ENCODE measurements at regions not wholly inside any gene's neighbourhood (a gene's known extent, or its start where the extent isn't known, plus 50 kb on each side); places are given as distances from the start of the nearest gene placed in this dataset.
"Not testable (repeated sequence)": the region's sequence is repeated elsewhere in the genome, so short reads cannot be mapped to it uniquely, and the experiment has no call there.

DNA sequence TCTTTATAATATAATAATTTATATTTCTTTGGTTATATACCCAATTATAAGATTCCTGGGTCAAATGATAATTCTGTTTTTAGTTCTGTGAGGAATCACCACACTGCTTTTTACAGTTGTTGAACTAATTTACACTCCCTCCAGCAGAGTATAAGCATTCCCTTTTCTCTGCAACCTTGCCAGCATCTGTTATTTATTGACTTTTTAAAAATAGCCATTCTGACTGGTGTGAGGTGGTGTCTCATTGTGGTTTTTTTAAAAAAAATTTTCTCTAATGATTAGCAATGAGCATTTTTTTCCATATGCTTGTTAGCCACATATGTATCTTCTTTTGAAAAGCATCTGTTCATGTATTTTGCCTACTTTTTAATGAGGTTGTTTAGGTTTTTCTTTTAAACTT is 122.2 kb downstream of the ZNF486 start:
- Histone ChIP-seq H3K4me3 (ENCODE audit: low read depth, low read length) (no peak overlapping the region), H3K9me3 (no peaks in the 10 kb centered on the region)

DNA sequence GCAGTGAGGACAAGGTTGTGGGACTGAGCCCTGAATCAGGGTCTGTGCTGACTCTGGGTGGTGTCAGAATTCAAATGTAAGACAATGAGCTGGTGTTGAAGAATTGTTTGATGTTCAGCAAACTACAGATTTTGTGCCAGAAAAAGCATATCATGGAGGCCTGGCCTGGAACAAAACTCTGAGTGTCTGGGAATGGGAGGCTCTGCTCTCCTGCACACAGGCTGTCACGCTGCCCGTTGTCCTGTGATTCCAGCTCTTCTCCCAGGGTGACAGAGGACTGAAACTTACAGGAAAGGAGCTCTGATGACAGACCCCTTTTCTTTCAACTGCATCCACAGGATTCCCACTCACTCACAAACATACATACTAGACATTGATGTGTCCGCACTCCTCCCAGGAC is 120.1 kb downstream of the ZNF486 start:
- Histone ChIP-seq H3K9me3 (no peaks in the 10 kb centered on the region), H3K36me3 (no peaks in the 10 kb centered on the region)
- TF ChIP-seq, protein P1, sequence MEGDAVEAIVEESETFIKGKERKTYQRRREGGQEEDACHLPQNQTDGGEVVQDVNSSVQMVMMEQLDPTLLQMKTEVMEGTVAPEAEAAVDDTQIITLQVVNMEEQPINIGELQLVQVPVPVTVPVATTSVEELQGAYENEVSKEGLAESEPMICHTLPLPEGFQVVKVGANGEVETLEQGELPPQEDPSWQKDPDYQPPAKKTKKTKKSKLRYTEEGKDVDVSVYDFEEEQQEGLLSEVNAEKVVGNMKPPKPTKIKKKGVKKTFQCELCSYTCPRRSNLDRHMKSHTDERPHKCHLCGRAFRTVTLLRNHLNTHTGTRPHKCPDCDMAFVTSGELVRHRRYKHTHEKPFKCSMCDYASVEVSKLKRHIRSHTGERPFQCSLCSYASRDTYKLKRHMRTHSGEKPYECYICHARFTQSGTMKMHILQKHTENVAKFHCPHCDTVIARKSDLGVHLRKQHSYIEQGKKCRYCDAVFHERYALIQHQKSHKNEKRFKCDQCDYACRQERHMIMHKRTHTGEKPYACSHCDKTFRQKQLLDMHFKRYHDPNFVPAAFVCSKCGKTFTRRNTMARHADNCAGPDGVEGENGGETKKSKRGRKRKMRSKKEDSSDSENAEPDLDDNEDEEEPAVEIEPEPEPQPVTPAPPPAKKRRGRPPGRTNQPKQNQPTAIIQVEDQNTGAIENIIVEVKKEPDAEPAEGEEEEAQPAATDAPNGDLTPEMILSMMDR (IDR thresholded peaks at IDR 0.05; ENCODE audit: low read depth, low read length), result no peak

More for the DNA sequence above, 122.2 kb downstream of the ZNF486 start:
- no peak for DNase-seq
- Histone ChIP-seq H3K36me3 (no peaks in the 10 kb centered on the region), H3K4me1 (no peaks in the 10 kb centered on the region), H3K27me3 (no peaks in the 10 kb centered on the region)
- TF ChIP-seq, protein P1 (IDR thresholded peaks at IDR 0.05; ENCODE audit: low read depth, low read length), result no peak

DNA sequence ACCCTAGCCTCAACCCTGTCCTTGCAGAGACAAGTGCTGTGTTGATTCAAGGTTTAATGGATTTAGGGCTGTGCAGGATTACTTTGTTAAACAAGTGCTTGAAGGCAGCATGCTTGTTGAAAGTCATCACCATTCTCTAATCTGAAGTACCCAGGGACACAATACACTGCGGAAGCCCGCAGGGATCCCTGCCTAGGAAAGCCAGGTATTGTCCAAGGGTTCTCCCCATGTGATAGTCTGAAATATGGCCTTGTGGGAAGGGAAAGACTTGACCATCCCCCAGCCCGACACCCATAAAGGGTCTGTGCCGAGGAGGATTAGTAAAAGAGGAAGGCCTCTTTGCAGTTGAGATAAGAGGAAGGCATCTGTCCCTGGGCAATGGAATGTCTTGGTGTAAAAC is 118.9 kb downstream of the ZNF486 start:
- DNase-seq; H3K4me3 ChIP-seq (ENCODE audit: low read depth, low read length); H3K36me3 ChIP-seq; H3K27me3 ChIP-seq; H3K4me1 ChIP-seq; H3K9me3 ChIP-seq: not testable (repeated sequence)

More for the DNA sequence above, 120.1 kb downstream of the ZNF486 start:
- Histone ChIP-seq H3K4me3 (ENCODE audit: low read depth, low read length) (no peak overlapping the region), H3K4me1 (no peaks in the 10 kb centered on the region), H3K27me3 (no peaks in the 10 kb centered on the region)
- DNase-seq, result no peak

DNA sequence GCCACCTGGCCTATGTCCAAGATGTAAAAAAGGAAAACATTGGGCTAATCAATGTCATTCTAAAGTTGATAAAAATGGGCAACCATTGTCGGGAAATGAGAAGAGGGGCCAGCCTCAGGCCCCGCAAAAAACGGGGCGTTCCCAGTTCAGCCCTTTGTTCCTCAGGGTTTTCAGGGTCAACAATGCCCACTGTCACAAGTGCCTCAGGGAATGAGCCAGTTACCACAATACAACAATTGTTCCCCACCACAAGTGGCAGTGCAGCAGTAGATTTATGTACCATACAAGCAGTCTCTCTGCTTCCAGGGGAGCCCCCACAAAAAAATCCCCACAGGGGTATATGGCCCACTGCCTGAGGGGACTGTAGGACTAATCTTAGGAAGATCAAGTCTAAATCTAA is 112.5 kb downstream of the ZNF486 start:
- TF ChIP-seq, protein P1 (IDR thresholded peaks at IDR 0.05; ENCODE audit: low read depth, low read length), result no peak
- Histone ChIP-seq H3K36me3 (no peaks in the 10 kb centered on the region), H3K4me1 (no peaks in the 10 kb centered on the region), H3K9me3 (no peaks in the 10 kb centered on the region), H3K4me3 (ENCODE audit: low read depth, low read length) (no peak overlapping the region), H3K27me3 (no peaks in the 10 kb centered on the region)
- DNase-seq, result no peak

DNA sequence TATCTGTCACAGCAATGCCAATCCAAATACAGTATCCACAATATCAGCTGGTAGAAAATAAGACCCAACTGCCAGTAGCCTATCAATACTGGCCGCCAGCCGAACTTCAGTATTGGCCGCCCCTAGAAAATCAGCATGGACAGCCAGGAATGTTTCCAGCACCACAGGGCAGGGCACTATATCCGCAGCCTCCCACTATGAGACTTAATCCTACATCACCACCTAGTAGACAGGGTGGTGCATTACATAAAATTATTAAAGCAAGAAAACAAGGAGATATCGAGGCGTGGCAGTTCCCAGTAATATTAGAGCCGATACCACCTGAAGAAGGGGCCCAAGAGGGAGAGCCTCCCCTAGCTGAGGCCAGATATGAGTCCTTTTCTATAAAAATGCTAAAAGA is 111.3 kb downstream of the ZNF486 start:
- Histone ChIP-seq H3K36me3 (no peaks in the 10 kb centered on the region), H3K4me1 (no peaks in the 10 kb centered on the region), H3K9me3 (no peaks in the 10 kb centered on the region), H3K4me3 (ENCODE audit: low read depth, low read length) (no peak overlapping the region), H3K27me3 (no peaks in the 10 kb centered on the region)
- no peak for DNase-seq
- TF ChIP-seq, protein P1 (IDR thresholded peaks at IDR 0.05; ENCODE audit: low read depth, low read length), result no peak

DNA sequence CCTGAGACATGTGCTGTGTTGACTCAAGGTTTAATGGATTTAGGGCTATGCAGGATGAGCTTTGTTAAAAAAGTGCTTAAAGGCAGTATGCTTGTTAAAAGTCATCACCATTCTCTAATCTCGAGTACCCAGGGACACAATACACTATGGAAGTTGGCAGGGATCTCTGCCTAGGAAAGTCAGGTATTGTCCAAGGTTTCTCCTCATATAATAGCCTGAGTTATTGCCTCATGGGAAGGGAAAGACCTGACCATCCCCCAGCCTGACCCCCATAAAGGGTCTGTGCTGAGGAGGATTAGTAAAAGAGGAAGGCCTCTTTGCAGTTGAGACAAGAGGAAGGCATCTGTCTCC is 109.7 kb downstream of the ZNF486 start:
- H3K4me3 ChIP-seq (ENCODE audit: low read depth, low read length); H3K36me3 ChIP-seq; H3K9me3 ChIP-seq; H3K4me1 ChIP-seq; DNase-seq; H3K27me3 ChIP-seq: not testable (repeated sequence)

DNA sequence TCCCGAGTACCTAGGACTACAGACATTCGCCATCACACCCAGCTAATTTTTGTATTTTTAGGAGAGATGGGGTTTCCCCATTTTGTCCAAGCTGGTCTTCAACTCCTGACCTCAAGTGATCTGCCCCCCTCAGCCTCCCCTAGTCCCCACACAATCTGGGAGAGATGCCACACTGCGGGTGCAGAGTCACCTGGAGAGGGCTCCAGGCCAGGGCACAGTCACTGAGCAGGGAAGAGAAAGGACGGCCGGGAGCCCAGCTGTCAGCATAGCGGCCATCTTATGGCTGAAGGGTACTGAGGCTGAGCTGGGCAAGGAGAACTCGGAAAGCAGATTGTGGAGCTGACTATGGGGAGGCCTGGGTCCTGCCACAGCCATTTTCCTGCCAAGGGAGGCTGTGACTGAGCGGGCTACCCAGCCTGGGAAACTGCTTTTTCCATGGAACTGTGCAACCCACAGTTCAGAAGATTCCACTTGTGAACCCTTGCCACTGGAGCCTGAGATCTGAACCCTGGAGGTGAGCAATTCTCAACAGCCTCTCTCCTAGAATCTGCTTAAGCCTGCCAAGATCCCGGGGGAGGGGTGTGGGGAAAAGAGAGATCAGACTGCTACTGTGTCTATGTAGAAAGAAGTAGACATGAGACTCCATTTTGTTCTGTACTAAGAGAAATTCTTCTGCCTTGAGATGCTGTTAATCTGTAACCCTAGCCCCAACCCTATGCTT is 109.2 kb downstream of the ZNF486 start:
- TF ChIP-seq, protein P1 (IDR thresholded peaks at IDR 0.05; ENCODE audit: low read depth, low read length), result no peak
- H3K27me3 ChIP-seq, result no peaks in the 10 kb centered on the region
- H3K4me3 ChIP-seq (ENCODE audit: low read depth, low read length), result no peak overlapping the region
- H3K36me3 ChIP-seq, result no peaks in the 10 kb centered on the region
- no peaks in the 10 kb centered on the region for H3K9me3 ChIP-seq
- no peaks in the 10 kb centered on the region for H3K4me1 ChIP-seq
- no peak for DNase-seq

All from BE2C (cell line).